ENCODE measurements at regions not wholly inside any gene's neighbourhood (a gene's known extent, or its start where the extent isn't known, plus 50 kb on each side); places are given as distances from the start of the nearest gene placed in this dataset.
"Not testable (repeated sequence)": the region's sequence is repeated elsewhere in the genome, so short reads cannot be mapped to it uniquely, and the experiment has no call there.

GRCh38 chr2:37782721-37783371, 111.4 kb upstream of the CDC42EP3 start:
- no peak for DNase-seq

- no peak for DNase-seq
Measured at GRCh38 chr2:37783545-37783944, 112.1 kb upstream of the CDC42EP3 start.

- DNase-seq, result no peak
Measured at GRCh38 chr2:37784071-37784758, 112.8 kb upstream of the CDC42EP3 start.

GRCh38 chr2:37784759-37785149, 113.3 kb upstream of the CDC42EP3 start:
- DNase-seq, result no peak

GRCh38 chr2:37786191-37786698, 114.8 kb upstream of the CDC42EP3 start:
- no peak for DNase-seq

GRCh38 chr2:37786854-37787253, 115.4 kb upstream of the CDC42EP3 start:
- no peak for DNase-seq

GRCh38 chr2:37788602-37789209, 117.3 kb upstream of the CDC42EP3 start:
- no peak for DNase-seq

- DNase-seq, result no peak
Measured at GRCh38 chr2:37790019-37790418, 118.6 kb upstream of the CDC42EP3 start.

GRCh38 chr2:37790462-37790861, 119.0 kb upstream of the CDC42EP3 start:
- no peak for DNase-seq

- no peak for DNase-seq
Measured at GRCh38 chr2:37792366-37792765, 120.9 kb upstream of the CDC42EP3 start.

GRCh38 chr2:37793004-37793403, 121.6 kb upstream of the CDC42EP3 start:
- no peak for DNase-seq

- DNase-seq, result no peak
Measured at GRCh38 chr2:37794717-37795116, 123.3 kb upstream of the CDC42EP3 start.

- DNase-seq, result no peak
Measured at GRCh38 chr2:37795456-37795855, 124.0 kb upstream of the CDC42EP3 start.

- DNase-seq, result no peak
Measured at GRCh38 chr2:37795938-37796337, 124.5 kb upstream of the CDC42EP3 start.

- no peak for DNase-seq
Measured at GRCh38 chr2:37796481-37796880, 125.0 kb upstream of the CDC42EP3 start.

GRCh38 chr2:37797081-37797480, 125.6 kb upstream of the CDC42EP3 start:
- DNase-seq, result no peak

GRCh38 chr2:37798315-37799005, 126.6 kb upstream of the RMDN2 start:
- no peak for DNase-seq

- no peak for DNase-seq
Measured at GRCh38 chr2:37800176-37800858, 124.8 kb upstream of the RMDN2 start.

- DNase-seq, result no peak
Measured at GRCh38 chr2:37802211-37802752, 122.8 kb upstream of the RMDN2 start.

- DNase-seq, result no peak
Measured at GRCh38 chr2:37802899-37803379, 122.1 kb upstream of the RMDN2 start.

GRCh38 chr2:37806004-37806403, 119.1 kb upstream of the RMDN2 start:
- DNase-seq, result not testable (repeated sequence)

- DNase-seq, result no peak
Measured at GRCh38 chr2:37809525-37809924, 115.6 kb upstream of the RMDN2 start.

Measured in stimulated activated CD4-positive, alpha-beta T cell treated with anti-CD3 and anti-CD28 coated beads, Interleukin-2, amount 100 ng/mL, for 48 hours (primary cell).